HEK293 (cell line): ENCODE measurements at regions not wholly inside any gene's neighbourhood (a gene's known extent, or its start where the extent isn't known, plus 50 kb on each side); places are given as distances from the start of the nearest gene placed in this dataset.
"Not testable (repeated sequence)": the region's sequence is repeated elsewhere in the genome, so short reads cannot be mapped to it uniquely, and the experiment has no call there.

Experiments
- CTCF ChIA-PET: fragments of 350-600 bp; formaldehyde crosslinking; extraction: SDS; loops from one replicate; lab custom pipeline; 2021; ENCODE audit warnings: antibody characterized with exemption; lab: Yijun Ruan, JAX
- POLR2A ChIA-PET: fragments of 300-600 bp; formaldehyde crosslinking; extraction: SDS; loops from one replicate; lab custom pipeline; 2020; ENCODE audit warnings: antibody characterized with exemption, inconsistent platforms; lab: Yijun Ruan, JAX
- H3K27ac ChIP-seq: fragments of 200-500 bp; sonication (Bioruptor generic); 2 replicates; pipeline ENCODE4 v1.5.1; 2014; ENCODE audit warnings: low read depth, low read length, control low read depth, inconsistent platforms; ENCODE audit errors: extremely low read depth
- H3K36me3 ChIP-seq, 2 experiments: fragments of 200-500 bp in 1 of 2; sonication (Bioruptor generic) in 1 of 2; 1 replicate in 1 of 2; 2 replicates in 1 of 2; pipeline ENCODE4 v1.5.1; 2014 to 2017; ENCODE audit warnings: inconsistent platforms in 2 of 2, low read length in 2 of 2; ENCODE audit not compliant: control insufficient read depth in 2 of 2, insufficient read depth in 1 of 2
- H3K4me1 ChIP-seq: fragments of 200-500 bp; sonication (Bioruptor generic); 2 replicates; pipeline ENCODE4 v1.5.1; 2014; ENCODE audit warnings: mild to moderate bottlenecking, low read length, inconsistent platforms; ENCODE audit not compliant: control insufficient read depth, insufficient read depth
- H3K4me3 ChIP-seq: 2 replicates; pipeline ENCODE4 v1.5.1; 2011; ENCODE audit warnings: low read depth, mild to moderate bottlenecking, control low read depth, low read length, moderate library complexity
- H3K9me3 ChIP-seq: fragments of 200-500 bp; sonication (Bioruptor generic); 2 replicates; pipeline ENCODE4 v1.5.1; 2014; ENCODE audit warnings: low read depth, low read length, inconsistent platforms; ENCODE audit not compliant: control insufficient read depth, insufficient read depth
- GLIS2 ChIP-seq: fragments of 450-650 bp; formaldehyde crosslinking; IDR thresholded peaks from 2 replicates; pipeline ENCODE4 v1.5.1; 2016; ENCODE audit warnings: missing biosample characterization, missing genetic modification characterization
- KLF10 ChIP-seq: fragments of 450-650 bp; IDR thresholded peaks from 2 replicates; pipeline ENCODE4 v1.5.1; 2018; ENCODE audit warnings: missing biosample characterization, mild to moderate bottlenecking, missing genetic modification characterization
- PATZ1 ChIP-seq: fragments of 450-650 bp; formaldehyde crosslinking; IDR thresholded peaks from 2 replicates; pipeline ENCODE4 v1.5.1; 2016; ENCODE audit warnings: missing biosample characterization, missing genetic modification characterization
- PRDM1 ChIP-seq: fragments of 450-650 bp; formaldehyde crosslinking; IDR thresholded peaks from 2 replicates; pipeline ENCODE4; 2016; ENCODE audit warnings: missing biosample characterization, missing genetic modification characterization
- ZBTB44 ChIP-seq: fragments of 450-650 bp; IDR thresholded peaks from 2 replicates; pipeline ENCODE4 v1.5.1; 2018; ENCODE audit warnings: missing biosample characterization, mild to moderate bottlenecking, missing genetic modification characterization
- ZFP37 ChIP-seq: fragments of 450-650 bp; formaldehyde crosslinking; IDR thresholded peaks from 2 replicates; pipeline ENCODE4 v1.5.1; 2016; ENCODE audit warnings: missing biosample characterization, missing genetic modification characterization
- ZNF140 ChIP-seq: fragments of 450-650 bp; formaldehyde crosslinking; IDR thresholded peaks from 2 replicates; pipeline ENCODE4 v1.5.1; 2016; ENCODE audit warnings: missing biosample characterization, missing genetic modification characterization
- ZNF16 ChIP-seq: fragments of 450-650 bp; formaldehyde crosslinking; IDR thresholded peaks from 2 replicates; pipeline ENCODE4 v1.5.1; 2016; ENCODE audit warnings: low read depth, missing biosample characterization, missing genetic modification characterization
- ZNF184 ChIP-seq: fragments of 450-650 bp; IDR thresholded peaks from 2 replicates; pipeline ENCODE4 v1.5.1; 2018; ENCODE audit warnings: missing biosample characterization, mild to moderate bottlenecking, missing genetic modification characterization
- ZNF214 ChIP-seq: fragments of 450-650 bp; formaldehyde crosslinking; IDR thresholded peaks from 2 replicates; pipeline ENCODE4 v1.5.1; 2017; ENCODE audit warnings: missing biosample characterization, mild to moderate bottlenecking, missing genetic modification characterization, borderline replicate concordance
- ZNF223 ChIP-seq: fragments of 450-650 bp; formaldehyde crosslinking; IDR thresholded peaks from 2 replicates; pipeline ENCODE4 v1.5.1; 2016; ENCODE audit warnings: missing biosample characterization, missing genetic modification characterization
- ZNF366 ChIP-seq: fragments of 450-650 bp; formaldehyde crosslinking; conservative IDR thresholded peaks from 2 replicates; pipeline ENCODE4 v1.5.1; 2016; ENCODE audit warnings: missing biosample characterization, missing genetic modification characterization
- ZNF514 ChIP-seq: fragments of 450-650 bp; formaldehyde crosslinking; IDR thresholded peaks from 2 replicates; pipeline ENCODE4 v1.5.1; 2016; ENCODE audit warnings: missing biosample characterization, missing genetic modification characterization
- ZNF529 ChIP-seq: fragments of 450-650 bp; formaldehyde crosslinking; IDR thresholded peaks from 2 replicates; pipeline ENCODE4 v1.5.1; 2017; ENCODE audit warnings: missing genetic modification characterization, missing biosample characterization; ENCODE audit not compliant: insufficient replicate concordance
- ZNF76 ChIP-seq: fragments of 450-650 bp; formaldehyde crosslinking; IDR thresholded peaks from 2 replicates; pipeline ENCODE4; 2016; ENCODE audit warnings: low read depth, missing biosample characterization, missing genetic modification characterization, borderline replicate concordance
- ZNF791 ChIP-seq: fragments of 450-650 bp; formaldehyde crosslinking; IDR thresholded peaks from 2 replicates; pipeline ENCODE4 v1.5.1; 2016; ENCODE audit warnings: missing biosample characterization, missing genetic modification characterization
- ZNF830 ChIP-seq: fragments of 450-650 bp; IDR thresholded peaks from 2 replicates; pipeline ENCODE4 v1.5.0; 2018; ENCODE audit warnings: missing biosample characterization, missing genetic modification characterization, low read depth, mild to moderate bottlenecking, moderate library complexity
- TF ChIP-seq, protein P1 (sequence below): fragments of 450-650 bp; formaldehyde crosslinking; IDR thresholded peaks from 2 replicates; pipeline ENCODE4 v1.5.1; 2016; ENCODE audit warnings: missing biosample characterization, missing genetic modification characterization
- TF ChIP-seq, protein P2 (sequence below): fragments of 450-650 bp; formaldehyde crosslinking; IDR thresholded peaks from 2 replicates; pipeline ENCODE4 v1.5.1; 2017; ENCODE audit warnings: missing biosample characterization, missing genetic modification characterization
- TF ChIP-seq, protein P3 (sequence below): fragments of 450-650 bp; formaldehyde crosslinking; IDR thresholded peaks from 2 replicates; pipeline ENCODE4 v1.5.1; 2017; ENCODE audit warnings: missing biosample characterization, mild to moderate bottlenecking, missing genetic modification characterization, moderate library complexity

- H3K36me3 ChIP-seq: no peaks in the 10 kb centered on the region
- POLR2A ChIA-PET: no interaction called here
- TF ChIP-seq ZNF76 (tag by site-specific recombination) (no peak), ZNF214 (tag by site-specific recombination) (no peak), ZNF223 (no peak), ZBTB44 (tag by site-specific recombination) (no peak), ZNF791 (no peak), ZNF140 (tag by site-specific recombination) (no peak), PATZ1 (tag by site-specific recombination) (no peak), ZNF184 (tag by site-specific recombination) (no peak), ZFP37 (no peak), ZNF529 (tag by site-specific recombination) (no peak), ZNF830 (tag by site-specific recombination) (no peak)
- TF ChIP-seq, protein P1, sequence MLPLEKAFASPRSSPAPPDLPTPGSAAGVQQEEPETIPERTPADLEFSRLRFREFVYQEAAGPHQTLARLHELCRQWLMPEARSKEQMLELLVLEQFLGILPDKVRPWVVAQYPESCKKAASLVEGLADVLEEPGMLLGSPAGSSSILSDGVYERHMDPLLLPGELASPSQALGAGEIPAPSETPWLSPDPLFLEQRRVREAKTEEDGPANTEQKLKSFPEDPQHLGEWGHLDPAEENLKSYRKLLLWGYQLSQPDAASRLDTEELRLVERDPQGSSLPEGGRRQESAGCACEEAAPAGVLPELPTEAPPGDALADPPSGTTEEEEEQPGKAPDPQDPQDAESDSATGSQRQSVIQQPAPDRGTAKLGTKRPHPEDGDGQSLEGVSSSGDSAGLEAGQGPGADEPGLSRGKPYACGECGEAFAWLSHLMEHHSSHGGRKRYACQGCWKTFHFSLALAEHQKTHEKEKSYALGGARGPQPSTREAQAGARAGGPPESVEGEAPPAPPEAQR (tag by site-specific recombination): no peak
- TF ChIP-seq, all 188 proteins: peak for 0
- H3K4me1 ChIP-seq: no peaks in the 10 kb centered on the region
- CTCF ChIA-PET: no interaction called here
- no peaks in the 10 kb centered on the region for H3K9me3 ChIP-seq
- no peak overlapping the region for H3K27ac ChIP-seq
- no peak overlapping the region for H3K4me3 ChIP-seq
Observed at GRCh38 chr7:46047581-46047980, 126.5 kb upstream of the IGFBP3 start.

DNA sequence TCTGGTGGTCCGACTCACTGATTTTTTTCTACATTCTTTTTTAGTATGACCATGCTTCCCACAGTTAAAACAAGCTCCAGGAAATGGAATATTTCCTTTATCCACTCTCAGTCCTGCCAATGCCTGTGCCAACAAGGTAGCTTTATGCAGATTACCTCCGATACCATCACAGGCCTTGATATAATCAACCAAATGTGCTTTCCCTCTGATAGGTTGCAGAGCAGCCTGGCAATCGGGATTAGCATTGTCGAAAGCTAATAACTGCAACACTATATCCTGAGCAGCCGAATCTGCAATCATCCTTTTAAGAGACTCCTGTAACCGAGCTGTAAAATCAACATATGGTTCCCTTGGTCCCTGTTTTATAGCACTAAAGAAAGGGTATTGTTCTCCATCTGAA is 122.3 kb upstream of the IGFBP3 start:
- H3K4me1 ChIP-seq, H3K36me3 ChIP-seq, H3K4me3 ChIP-seq, CTCF ChIA-PET, H3K9me3 ChIP-seq, POLR2A ChIA-PET, H3K27ac ChIP-seq: not testable (repeated sequence)

DNA sequence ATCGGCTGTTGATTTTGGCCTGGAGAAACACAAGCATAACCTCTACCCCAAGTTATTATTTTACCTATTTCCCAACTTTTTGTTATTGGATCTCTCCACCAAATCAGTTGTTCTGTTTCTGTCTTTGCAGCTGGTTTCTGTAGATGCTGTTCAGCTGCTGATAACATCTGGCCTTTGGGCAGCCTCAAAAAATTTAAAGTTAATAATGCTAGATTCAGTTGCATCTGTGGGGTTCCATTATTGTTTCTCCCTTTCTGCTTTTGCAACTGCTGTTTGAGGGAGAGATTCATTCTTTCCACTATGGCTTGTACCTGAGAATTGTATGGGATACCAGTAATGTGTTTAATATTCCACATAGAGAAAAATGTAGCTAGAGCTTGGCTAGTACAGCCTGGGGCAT is 118.7 kb upstream of the IGFBP3 start:
- H3K36me3 ChIP-seq, CTCF ChIA-PET: not testable (repeated sequence)

DNA sequence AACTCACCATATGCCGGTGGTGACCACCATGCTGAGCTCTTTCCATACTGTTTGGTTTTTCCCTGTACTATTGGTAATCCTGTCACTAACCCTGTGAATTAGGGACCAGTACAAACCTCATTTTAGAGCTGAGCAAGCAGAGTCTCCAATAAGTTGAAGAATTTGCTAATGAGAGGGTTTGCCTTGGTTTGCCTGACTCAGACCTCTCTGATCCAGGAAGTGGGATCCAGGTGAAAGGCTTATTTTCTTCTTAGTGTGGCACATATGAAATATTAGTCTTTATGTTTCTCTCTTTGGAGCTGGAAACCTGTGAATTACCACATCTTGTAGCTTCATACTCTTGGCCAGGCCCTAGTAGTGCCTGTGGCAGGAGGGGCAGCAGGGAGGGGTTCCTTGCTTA is 114.1 kb upstream of the IGFBP3 start:
- Histone ChIP-seq H3K27ac (no peak overlapping the region), H3K36me3 (no peaks in the 10 kb centered on the region), H3K9me3 (no peaks in the 10 kb centered on the region), H3K4me3 (no peak overlapping the region), H3K4me1 (no peaks in the 10 kb centered on the region)
- CTCF ChIA-PET: interaction anchor here (0.7 kb wide), 1 partner anchor 112 kb away, joined by 3 read pairs; no protein-coding TSS in a partner anchor
- TF ChIP-seq GLIS2 (tag by site-specific recombination) (no peak), ZNF366 (tag by site-specific recombination) (no peak), PRDM1 (tag by site-specific recombination) (no peak), ZNF16 (tag by site-specific recombination) (no peak), ZNF514 (tag by site-specific recombination) (no peak), KLF10 (tag by site-specific recombination) (no peak)
- TF ChIP-seq, protein P2, sequence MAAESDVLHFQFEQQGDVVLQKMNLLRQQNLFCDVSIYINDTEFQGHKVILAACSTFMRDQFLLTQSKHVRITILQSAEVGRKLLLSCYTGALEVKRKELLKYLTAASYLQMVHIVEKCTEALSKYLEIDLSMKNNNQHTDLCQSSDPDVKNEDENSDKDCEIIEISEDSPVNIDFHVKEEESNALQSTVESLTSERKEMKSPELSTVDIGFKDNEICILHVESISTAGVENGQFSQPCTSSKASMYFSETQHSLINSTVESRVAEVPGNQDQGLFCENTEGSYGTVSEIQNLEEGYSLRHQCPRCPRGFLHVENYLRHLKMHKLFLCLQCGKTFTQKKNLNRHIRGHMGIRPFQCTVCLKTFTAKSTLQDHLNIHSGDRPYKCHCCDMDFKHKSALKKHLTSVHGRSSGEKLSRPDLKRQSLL: no peak
- TF ChIP-seq, protein P3, sequence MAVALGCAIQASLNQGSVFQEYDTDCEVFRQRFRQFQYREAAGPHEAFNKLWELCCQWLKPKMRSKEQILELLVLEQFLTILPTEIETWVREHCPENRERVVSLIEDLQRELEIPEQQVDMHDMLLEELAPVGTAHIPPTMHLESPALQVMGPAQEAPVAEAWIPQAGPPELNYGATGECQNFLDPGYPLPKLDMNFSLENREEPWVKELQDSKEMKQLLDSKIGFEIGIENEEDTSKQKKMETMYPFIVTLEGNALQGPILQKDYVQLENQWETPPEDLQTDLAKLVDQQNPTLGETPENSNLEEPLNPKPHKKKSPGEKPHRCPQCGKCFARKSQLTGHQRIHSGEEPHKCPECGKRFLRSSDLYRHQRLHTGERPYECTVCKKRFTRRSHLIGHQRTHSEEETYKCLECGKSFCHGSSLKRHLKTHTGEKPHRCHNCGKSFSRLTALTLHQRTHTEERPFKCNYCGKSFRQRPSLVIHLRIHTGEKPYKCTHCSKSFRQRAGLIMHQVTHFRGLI (tag by site-specific recombination): no peak
- POLR2A ChIA-PET: no interaction called here

More for the DNA sequence above, 118.7 kb upstream of the IGFBP3 start:
- H3K4me3 ChIP-seq, H3K4me1 ChIP-seq, H3K27ac ChIP-seq, POLR2A ChIA-PET, H3K9me3 ChIP-seq: not testable (repeated sequence)
